Activated naive CD4-positive, alpha-beta T cell treated with Interleukin-2 at 50 U/mL for 16 hours (primary cell): ENCODE measurements at regions not wholly inside any gene's neighbourhood (a gene's known extent, or its start where the extent isn't known, plus 50 kb on each side); places are given as distances from the start of the nearest gene placed in this dataset.
"Not testable (repeated sequence)": the region's sequence is repeated elsewhere in the genome, so short reads cannot be mapped to it uniquely, and the experiment has no call there.

ENCODE experiments used
- DNase-seq: peaks from one replicate; pipeline ENCODE4 v3.0.0-alpha.2; 2020

GRCh38 chr20:40942006-40942405, 86.6 kb upstream of the TOP1 start:
- DNase-seq = no peak

- no peak for DNase-seq
Observed at GRCh38 chr20:40942775-40943174, 85.8 kb upstream of the TOP1 start.

GRCh38 chr20:40943591-40943990, 85.0 kb upstream of the TOP1 start:
- no peak for DNase-seq

GRCh38 chr20:40945189-40945588, 83.4 kb upstream of the TOP1 start:
- DNase-seq = no peak

- no peak for DNase-seq
Observed at GRCh38 chr20:40945754-40946450, 82.7 kb upstream of the TOP1 start.

GRCh38 chr20:40946451-40946850, 82.2 kb upstream of the TOP1 start:
- DNase-seq = no peak

GRCh38 chr20:40948465-40949267, 80.0 kb upstream of the TOP1 start:
- DNase-seq = no peak

- no peak for DNase-seq
Observed at GRCh38 chr20:40949346-40949745, 79.3 kb upstream of the TOP1 start.

GRCh38 chr20:40952136-40952535, 76.5 kb upstream of the TOP1 start:
- no peak for DNase-seq

- no peak for DNase-seq
Observed at GRCh38 chr20:40953416-40953815, 75.2 kb upstream of the TOP1 start.

- no peak for DNase-seq
Observed at GRCh38 chr20:40953856-40954255, 74.8 kb upstream of the TOP1 start.

GRCh38 chr20:40954521-40955165, 74.0 kb upstream of the TOP1 start:
- no peak for DNase-seq

- no peak for DNase-seq
Observed at GRCh38 chr20:40955326-40955725, 73.3 kb upstream of the TOP1 start.

GRCh38 chr20:40955826-40956225, 72.8 kb upstream of the TOP1 start:
- DNase-seq = not testable (repeated sequence)

GRCh38 chr20:40956542-40957264, 71.9 kb upstream of the TOP1 start:
- no peak for DNase-seq

- DNase-seq = no peak
Observed at GRCh38 chr20:40957265-40957760, 71.3 kb upstream of the TOP1 start.

- DNase-seq = no peak
Observed at GRCh38 chr20:40958598-40958997, 70.0 kb upstream of the TOP1 start.

- DNase-seq = no peak
Observed at GRCh38 chr20:40959325-40960092, 69.1 kb upstream of the TOP1 start.

GRCh38 chr20:40960101-40960500, 68.5 kb upstream of the TOP1 start:
- no peak for DNase-seq

- DNase-seq = no peak
Observed at GRCh38 chr20:40960521-40960956, 68.1 kb upstream of the TOP1 start.

- no peak for DNase-seq
Observed at GRCh38 chr20:40961176-40961575, 67.4 kb upstream of the TOP1 start.
